ENCODE measurements at regions not wholly inside any gene's neighbourhood (a gene's known extent, or its start where the extent isn't known, plus 50 kb on each side); places are given as distances from the start of the nearest gene placed in this dataset.

GRCh38 chr1:178645808-178646200 is 79.2 kb upstream of the RALGPS2 start:
- peak overlapping the region; percentile 88 for H2BK5ac ChIP-seq (ENCODE audit: low read depth, low read length, poor library complexity, severe bottlenecking)
- dilution Hi-C loops (cut with HindIII; ENCODE audit: low sequenced_read_pairs, unreplicated experiment): no loop called here
- H3K4me3 ChIP-seq (ENCODE audit: insufficient read depth, low read depth, low read length): no peak overlapping the region
- ATAC-seq (ENCODE audit: low read depth) (peak; percentile 84), DNase-seq (peak; percentile 91)
- peaks cover 0 to 4% of the 10 kb centered on the region in 2 experiments; a peak in 2 of 4 replicates for H3K79me1 ChIP-seq (ENCODE audit: low read depth in 1 of 2, low read length in 2 of 2)
- ChIA-PET POLR2A (ENCODE audit: unreplicated experiment) (interaction anchor here (0.6 kb wide), 1 partner anchor 228 kb away, joined by 3 read pairs; no protein-coding TSS in a partner anchor), CTCF (interaction anchor here (0.7 to 1.3 kb wide), 3 partner anchors 11 to 102 kb away, joined by 4 read pairs; no protein-coding TSS in a partner anchor)
- peak overlapping the region; percentile 40; the same call in 1 of the 3 replicates for H2BK15ac ChIP-seq (ENCODE audit: low read depth, low read length)
- no peak overlapping the region for H3K23ac ChIP-seq (ENCODE audit: low read depth, low read length)
- no peaks in the 10 kb centered on the region for H3K9me3 ChIP-seq (ENCODE audit: control insufficient read depth, insufficient read depth, low read length)
- H3K27ac ChIP-seq (ENCODE audit: insufficient read depth, low read length): peak overlapping the region; percentile 88
- H2AK9ac ChIP-seq (replicated peaks; ENCODE audit: low read depth, low read length, poor library complexity): no peak overlapping the region
- peak overlapping the region; percentile 86 for H4K5ac ChIP-seq (ENCODE audit: low read depth, low read length)
- H4K20me1 ChIP-seq (ENCODE audit: insufficient read depth, low read length): no peaks in the 10 kb centered on the region
- H3K27me3 ChIP-seq (ENCODE audit: control insufficient read depth, insufficient read depth, low read length): no peaks in the 10 kb centered on the region
- H3K56ac ChIP-seq (ENCODE audit: extremely low read depth, insufficient read depth, low read length): no peak overlapping the region
- peak overlapping the region; percentile 61; the same call in 1 of the 2 replicates for H2BK20ac ChIP-seq (ENCODE audit: low read depth, low read length)
- H3K18ac ChIP-seq (ENCODE audit: low read depth, low read length): peak overlapping the region; percentile 69
- H3K14ac ChIP-seq (replicated peaks; ENCODE audit: low read depth, low read length): no peak overlapping the region
- peak; percentile 14; the same call in 1 of the 2 replicates for TF ChIP-seq CEBPB (IDR thresholded peaks at IDR 0.05; ENCODE audit: low read depth, low read length)
- TF ChIP-seq ELK1 (IDR thresholded peaks at IDR 0.05; ENCODE audit: borderline replicate concordance, low read depth, low read length): no peak
- peak overlapping the region; percentile 39 to 79; a peak in 2 of 4 replicates for H4K8ac ChIP-seq (ENCODE audit: low read depth in 2 of 2, low read length in 2 of 2)
- intact Hi-C loops (cut with micrococcal nuclease): loop anchor here (1.0 to 10.0 kb wide), 3 partner anchors 38 to 359 kb away; no protein-coding TSS in a partner anchor
- H2AK5ac ChIP-seq (ENCODE audit: low read depth, low read length): peak overlapping the region; percentile 89
- H3K4me2 ChIP-seq (ENCODE audit: low read depth, low read length): peak overlapping the region; percentile 56; the same call in 1 of the 2 replicates
- peak overlapping the region; percentile 64 for H3K4ac ChIP-seq (ENCODE audit: low read depth, low read length)
- H3K36me3 ChIP-seq (ENCODE audit: control insufficient read depth, insufficient read depth, low read length): no peaks in the 10 kb centered on the region
- H3K9ac ChIP-seq (ENCODE audit: low read depth, low read length): no peak overlapping the region
- no TSS peak for BruUV-seq (replicated peaks)
- H2BK120ac ChIP-seq (ENCODE audit: low read depth, low read length): peak overlapping the region; percentile 93
- H2AFZ ChIP-seq (replicated peaks; ENCODE audit: low read length, poor library complexity): no peak overlapping the region
- H3K9me1 ChIP-seq (ENCODE audit: insufficient read depth, low read length): peaks cover 16% of the 10 kb centered on the region
- WGBS, 2 experiments (ENCODE audit: extremely low coverage in 2 of 2, insufficient read length in 1 of 2): no CpG with 5 or more reads among the region's 2 CpGs
- H4K91ac ChIP-seq (ENCODE audit: insufficient read depth, low read depth, low read length): no peak overlapping the region
- peaks cover 22% of the 10 kb centered on the region for H3K4me1 ChIP-seq (ENCODE audit: control insufficient read depth, insufficient read depth, low read length)
- in situ Hi-C loops (cut with MboI; ENCODE audit: low sequenced_read_pairs): no loop called here
